IPS-15b (cell line): ENCODE measurements at regions not wholly inside any gene's neighbourhood (a gene's known extent, or its start where the extent isn't known, plus 50 kb on each side); places are given as distances from the start of the nearest gene placed in this dataset.

Experiments used
- H3K27me3 ChIP-seq: one replicate; pipeline ENCODE4 v1.6.1; 2013; ENCODE audit warnings: low read length; ENCODE audit not compliant: control insufficient read depth, insufficient read depth
- H3K36me3 ChIP-seq: one replicate; pipeline ENCODE4 v1.6.1; 2013; ENCODE audit warnings: low read length; ENCODE audit not compliant: control insufficient read depth, insufficient read depth
- H3K4me1 ChIP-seq: one replicate; pipeline ENCODE4 v1.6.1; 2013; ENCODE audit warnings: mild to moderate bottlenecking, low read length; ENCODE audit not compliant: control insufficient read depth, insufficient read depth
- H3K4me3 ChIP-seq: one replicate; pipeline ENCODE4 v1.5.1; 2013; ENCODE audit warnings: low read depth, low read length
- H3K9ac ChIP-seq: one replicate; pipeline ENCODE4 v1.6.1; 2013; ENCODE audit warnings: low read depth, mild to moderate bottlenecking, low read length
- H3K9me3 ChIP-seq: one replicate; pipeline ENCODE4 v1.6.1; 2013; ENCODE audit warnings: mild to moderate bottlenecking, low read length; ENCODE audit not compliant: control insufficient read depth, insufficient read depth

GRCh38 chr4:14249226-14249625 is 621.7 kb upstream of the BOD1L1 start:
- no peaks in the 10 kb centered on the region for H3K9me3 ChIP-seq
- H3K4me3 ChIP-seq: no peak overlapping the region
- H3K36me3 ChIP-seq: no peaks in the 10 kb centered on the region
- H3K9ac ChIP-seq: no peak overlapping the region
- H3K4me1 ChIP-seq: no peaks in the 10 kb centered on the region
- H3K27me3 ChIP-seq: no peaks in the 10 kb centered on the region

- H3K4me1 ChIP-seq: no peaks in the 10 kb centered on the region
- H3K4me3 ChIP-seq: no peak overlapping the region
- no peaks in the 10 kb centered on the region for H3K27me3 ChIP-seq
- no peak overlapping the region for H3K9ac ChIP-seq
- H3K36me3 ChIP-seq: no peaks in the 10 kb centered on the region
- H3K9me3 ChIP-seq: no peaks in the 10 kb centered on the region
Measured at GRCh38 chr4:14254252-14254651, 626.7 kb upstream of the BOD1L1 start.

GRCh38 chr4:14254926-14255325 is 627.4 kb upstream of the BOD1L1 start:
- H3K4me3 ChIP-seq: no peak overlapping the region
- H3K9ac ChIP-seq: no peak overlapping the region
- H3K36me3 ChIP-seq: no peaks in the 10 kb centered on the region
- no peaks in the 10 kb centered on the region for H3K27me3 ChIP-seq
- H3K9me3 ChIP-seq: no peaks in the 10 kb centered on the region
- no peaks in the 10 kb centered on the region for H3K4me1 ChIP-seq

GRCh38 chr4:14257903-14258302 is 630.4 kb upstream of the BOD1L1 start:
- no peaks in the 10 kb centered on the region for H3K9me3 ChIP-seq

GRCh38 chr4:14259936-14260335 is 632.4 kb upstream of the BOD1L1 start:
- Histone ChIP-seq H3K4me1 (no peaks in the 10 kb centered on the region), H3K4me3 (no peak overlapping the region), H3K27me3 (no peaks in the 10 kb centered on the region), H3K9me3 (no peaks in the 10 kb centered on the region), H3K36me3 (no peaks in the 10 kb centered on the region), H3K9ac (no peak overlapping the region)

More at GRCh38 chr4:14257903-14258302, 630.4 kb upstream of the BOD1L1 start:
- H3K27me3 ChIP-seq: no peaks in the 10 kb centered on the region
- H3K36me3 ChIP-seq: no peaks in the 10 kb centered on the region
- no peak overlapping the region for H3K4me3 ChIP-seq
- H3K4me1 ChIP-seq: no peaks in the 10 kb centered on the region
- H3K9ac ChIP-seq: no peak overlapping the region

- no peaks in the 10 kb centered on the region for H3K9me3 ChIP-seq
- no peaks in the 10 kb centered on the region for H3K27me3 ChIP-seq
- no peak overlapping the region for H3K4me3 ChIP-seq
- H3K9ac ChIP-seq: no peak overlapping the region
- no peaks in the 10 kb centered on the region for H3K36me3 ChIP-seq
- H3K4me1 ChIP-seq: no peaks in the 10 kb centered on the region
Measured at GRCh38 chr4:14260591-14260990, 633.1 kb upstream of the BOD1L1 start.

- Histone ChIP-seq H3K4me3 (no peak overlapping the region), H3K9me3 (no peaks in the 10 kb centered on the region), H3K4me1 (no peaks in the 10 kb centered on the region), H3K36me3 (no peaks in the 10 kb centered on the region), H3K9ac (no peak overlapping the region), H3K27me3 (no peaks in the 10 kb centered on the region)
Measured at GRCh38 chr4:14262221-14262620, 634.7 kb upstream of the BOD1L1 start.

GRCh38 chr4:14264437-14264836 is 636.9 kb upstream of the BOD1L1 start:
- no peak overlapping the region for H3K9ac ChIP-seq
- no peaks in the 10 kb centered on the region for H3K9me3 ChIP-seq
- H3K4me1 ChIP-seq: no peaks in the 10 kb centered on the region
- no peak overlapping the region for H3K4me3 ChIP-seq
- no peaks in the 10 kb centered on the region for H3K36me3 ChIP-seq
- no peaks in the 10 kb centered on the region for H3K27me3 ChIP-seq

GRCh38 chr4:14265651-14266050 is 638.1 kb upstream of the BOD1L1 start:
- Histone ChIP-seq H3K27me3 (no peaks in the 10 kb centered on the region), H3K4me1 (no peaks in the 10 kb centered on the region), H3K9ac (no peak overlapping the region)

GRCh38 chr4:14267373-14268060 is 640.0 kb upstream of the BOD1L1 start:
- Histone ChIP-seq H3K4me3 (no peak overlapping the region), H3K9me3 (no peaks in the 10 kb centered on the region), H3K4me1 (no peaks in the 10 kb centered on the region), H3K27me3 (no peaks in the 10 kb centered on the region), H3K9ac (no peak overlapping the region), H3K36me3 (no peaks in the 10 kb centered on the region)

More at GRCh38 chr4:14265651-14266050, 638.1 kb upstream of the BOD1L1 start:
- Histone ChIP-seq H3K9me3 (no peaks in the 10 kb centered on the region), H3K4me3 (no peak overlapping the region), H3K36me3 (no peaks in the 10 kb centered on the region)

GRCh38 chr4:14269824-14270223 is 642.3 kb upstream of the BOD1L1 start:
- H3K9me3 ChIP-seq: no peaks in the 10 kb centered on the region
- H3K4me3 ChIP-seq: no peak overlapping the region

GRCh38 chr4:14272206-14272605 is 644.7 kb upstream of the BOD1L1 start:
- Histone ChIP-seq H3K4me1 (no peaks in the 10 kb centered on the region), H3K9ac (no peak overlapping the region), H3K36me3 (no peaks in the 10 kb centered on the region), H3K4me3 (no peak overlapping the region), H3K9me3 (no peaks in the 10 kb centered on the region), H3K27me3 (no peaks in the 10 kb centered on the region)

More at GRCh38 chr4:14269824-14270223, 642.3 kb upstream of the BOD1L1 start:
- Histone ChIP-seq H3K36me3 (no peaks in the 10 kb centered on the region), H3K27me3 (no peaks in the 10 kb centered on the region), H3K9ac (no peak overlapping the region), H3K4me1 (no peaks in the 10 kb centered on the region)
